GM19043 (cell line): ENCODE measurements at regions not wholly inside any gene's neighbourhood (a gene's known extent, or its start where the extent isn't known, plus 50 kb on each side); places are given as distances from the start of the nearest gene placed in this dataset.

Experiments used
- ATAC-seq: cut with Tn5 transposase; IDR thresholded peaks from one replicate; pipeline ENCODE4 v1.9.1; 2021; ENCODE audit warnings: low read depth; ENCODE audit not compliant: unreplicated experiment

DNA sequence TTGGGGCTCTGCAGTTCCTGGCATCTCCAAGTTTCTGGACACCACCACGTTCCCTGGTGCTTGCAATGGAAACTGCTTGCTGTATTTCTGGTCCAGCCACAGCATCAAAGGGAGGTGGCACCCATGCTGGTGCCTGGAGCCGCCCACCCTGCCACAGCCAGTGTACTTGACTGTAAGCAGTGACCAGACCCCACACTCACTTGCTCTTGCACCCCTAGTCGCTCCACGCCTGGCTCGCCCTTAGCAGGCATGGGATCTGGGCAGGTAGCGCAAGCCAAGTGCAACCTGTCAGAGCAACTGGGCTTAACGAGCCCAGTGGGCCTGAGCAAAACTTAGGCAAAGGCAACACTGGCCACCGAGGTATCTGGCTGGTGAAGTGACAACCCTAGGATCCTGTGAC, 648.2 kb upstream of the PCDH9 start:
- no peak for ATAC-seq

- no peak for ATAC-seq
These were observed 646.9 kb upstream of the PCDH9 start for GRCh38 chr13:67877031-67877430.

GRCh38 chr13:67867206-67867605, 637.1 kb upstream of the PCDH9 start:
- ATAC-seq = no peak

DNA sequence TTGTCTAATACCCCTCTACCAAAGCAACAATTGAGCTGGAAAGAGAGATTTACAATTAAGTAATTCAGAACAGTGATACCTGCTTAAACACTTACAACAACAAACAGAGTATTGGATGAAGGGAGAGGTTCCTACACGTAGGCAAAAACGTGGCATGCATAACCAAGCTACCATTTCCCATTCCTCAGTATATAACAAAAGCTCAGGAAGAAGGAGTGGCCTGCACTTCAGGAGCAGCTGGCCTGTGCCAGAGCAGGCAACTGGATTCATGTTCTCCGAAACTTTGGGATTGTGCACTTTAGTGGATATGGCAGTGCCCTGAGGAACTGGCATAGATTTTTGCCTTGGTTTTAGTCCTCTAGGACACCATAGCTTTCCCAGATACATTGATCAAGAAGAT, 630.2 kb upstream of the PCDH9 start:
- no peak for ATAC-seq

- ATAC-seq = no peak
These were observed 629.8 kb upstream of the PCDH9 start for GRCh38 chr13:67859904-67860303.

DNA sequence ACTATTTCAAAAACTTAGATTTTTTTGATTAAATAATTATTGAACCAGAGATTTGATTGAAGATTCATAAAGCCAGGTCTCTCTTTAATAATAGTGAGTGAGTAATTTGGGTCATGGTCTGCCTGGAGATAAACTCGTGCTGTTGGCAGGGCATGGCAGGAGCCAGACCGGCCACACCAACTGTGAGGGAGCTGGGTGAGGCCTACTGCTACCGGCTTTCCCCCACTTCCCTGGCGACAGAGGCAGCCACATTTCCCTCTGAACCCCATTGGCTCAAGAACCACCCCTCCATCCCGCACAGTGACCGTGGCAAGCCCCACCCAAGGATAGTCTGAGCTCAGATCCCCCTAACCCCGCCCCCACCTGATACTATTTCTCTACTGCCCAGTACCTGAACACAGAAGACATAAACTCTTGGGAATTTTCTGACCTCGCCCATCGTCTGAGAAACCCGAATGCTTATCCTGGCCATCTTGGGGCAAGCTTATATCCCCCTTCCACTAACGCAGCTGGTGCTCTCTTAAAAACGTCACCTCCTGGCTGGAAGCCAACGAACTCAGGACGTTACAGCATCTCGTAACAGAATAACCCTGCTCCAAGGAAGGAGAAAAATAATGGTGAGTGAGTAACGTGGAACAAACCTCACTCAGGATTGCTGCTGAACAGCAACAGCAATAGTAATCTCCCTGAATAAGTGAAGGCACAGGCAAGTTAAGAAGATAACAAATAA, 627.6 kb upstream of the PCDH9 start:
- no peak for ATAC-seq

GRCh38 chr13:67856955-67857354, 626.8 kb upstream of the PCDH9 start:
- no peak for ATAC-seq

GRCh38 chr13:67855741-67856238, 625.7 kb upstream of the PCDH9 start:
- ATAC-seq = no peak

DNA sequence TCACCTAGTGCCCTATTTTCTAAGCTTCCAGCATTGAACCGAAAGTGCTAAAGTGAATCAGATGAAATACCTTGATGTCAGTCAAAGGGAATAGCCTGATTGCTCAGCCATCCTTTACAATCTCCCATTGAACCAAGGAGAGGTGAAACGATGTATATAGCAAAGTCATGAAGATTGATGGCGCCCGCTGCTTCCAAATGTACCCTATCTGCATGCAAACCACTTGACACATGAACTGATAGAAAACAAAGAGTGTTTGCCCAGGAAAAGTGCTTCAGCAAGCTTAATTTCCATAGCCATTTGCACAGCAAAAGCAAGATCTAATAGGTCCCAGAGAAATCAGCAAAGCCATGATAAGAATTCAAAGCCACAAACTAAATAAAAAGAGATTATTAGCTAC, 624.9 kb upstream of the PCDH9 start:
- ATAC-seq = no peak

DNA sequence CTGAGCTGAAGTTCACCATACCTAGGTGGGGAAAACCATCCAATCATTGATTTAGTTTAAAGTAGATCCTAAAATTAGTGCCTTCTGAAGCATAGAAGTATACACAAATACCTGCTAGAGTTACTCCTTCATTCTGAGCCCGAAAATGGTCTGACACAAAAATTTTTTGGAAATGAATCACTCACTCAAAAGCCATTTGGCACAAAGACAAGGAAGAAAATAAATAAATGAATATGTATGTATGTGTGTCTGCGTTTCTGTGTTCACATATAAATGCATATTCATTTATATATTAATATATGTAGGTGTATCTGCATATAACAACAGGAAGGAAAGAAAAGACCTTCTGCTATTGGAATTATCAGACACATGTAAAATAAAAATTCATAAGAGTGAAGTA, 614.4 kb upstream of the PCDH9 start:
- ATAC-seq = no peak

DNA sequence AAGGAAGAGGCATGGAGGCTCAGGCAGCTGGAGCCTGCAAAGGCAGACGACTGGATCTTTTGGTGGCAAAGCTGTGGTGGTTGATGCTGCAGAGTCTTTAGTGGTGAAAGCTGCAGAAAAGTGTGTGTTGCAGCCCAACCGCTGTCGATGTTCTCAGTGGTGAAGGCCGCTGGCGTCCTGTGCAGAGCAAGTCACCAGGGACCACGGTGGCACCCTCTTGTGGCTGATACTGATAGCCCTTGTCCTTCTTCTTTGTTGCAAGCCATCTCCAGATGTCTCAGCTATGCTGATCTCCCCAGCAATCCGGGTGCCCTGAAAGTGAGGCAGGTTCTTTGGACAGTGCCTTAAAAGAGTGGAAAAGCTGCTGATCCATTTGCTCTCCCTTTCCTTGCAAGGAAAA, 610.9 kb upstream of the PCDH9 start:
- ATAC-seq = no peak

GRCh38 chr13:67833564-67833963, 603.4 kb upstream of the PCDH9 start:
- ATAC-seq = no peak

DNA sequence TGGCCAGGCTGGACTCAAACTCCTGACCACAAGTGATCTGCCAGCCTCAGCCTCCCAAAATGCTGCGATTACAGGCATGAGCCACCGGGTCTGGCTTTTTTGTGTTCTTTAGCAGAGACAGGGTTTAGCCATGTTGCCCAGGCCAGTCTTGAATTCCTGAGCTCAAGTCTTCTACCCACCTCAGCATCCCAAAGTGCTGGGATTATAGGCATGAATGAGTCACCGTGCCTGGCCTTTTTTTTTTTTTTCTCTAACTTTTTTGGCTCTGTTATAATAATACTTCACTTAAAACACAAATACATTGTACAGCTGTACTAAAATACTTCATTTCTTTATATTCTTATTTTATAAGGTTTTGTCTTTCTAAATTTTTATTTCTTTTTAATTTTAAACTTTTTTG, 599.5 kb upstream of the PCDH9 start:
- ATAC-seq = no peak

DNA sequence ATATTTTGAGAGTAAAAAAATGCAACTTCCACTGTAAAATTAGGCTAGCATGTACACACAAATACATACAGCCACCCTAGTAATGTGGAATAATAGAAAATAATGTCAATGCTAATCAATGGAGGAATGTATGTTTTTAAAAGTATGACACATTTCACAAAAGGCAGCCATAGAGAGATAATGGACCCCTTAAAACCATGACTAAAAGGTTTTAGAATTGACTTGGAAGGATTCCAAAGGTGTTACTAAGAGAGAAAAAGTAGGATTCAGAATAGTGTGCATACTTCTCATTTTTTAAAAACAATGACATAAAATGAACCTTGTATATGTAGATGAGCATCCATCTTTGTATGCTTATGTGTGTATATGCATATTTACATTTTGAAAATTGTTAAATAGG, 597.9 kb upstream of the PCDH9 start:
- ATAC-seq = no peak

DNA sequence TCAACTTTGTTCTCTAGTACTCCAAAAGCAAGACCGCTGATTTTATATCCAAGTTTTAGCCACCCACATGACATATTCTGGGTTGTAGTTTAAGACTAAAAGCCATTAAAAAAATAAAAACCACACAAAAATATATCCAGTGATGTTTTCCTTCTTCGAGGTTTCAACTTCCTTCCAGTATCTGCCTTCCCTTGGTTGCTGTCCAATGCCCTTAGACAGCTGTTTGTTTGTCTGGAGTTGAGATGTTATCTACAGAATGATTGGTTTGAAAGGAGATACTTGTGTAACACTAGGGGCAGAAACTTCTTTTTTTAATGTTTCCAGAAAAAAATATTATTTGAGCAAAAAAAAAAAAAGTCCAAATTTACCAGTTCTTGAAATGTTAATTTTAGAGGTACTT, 591.5 kb upstream of the PCDH9 start:
- ATAC-seq = no peak

- no peak for ATAC-seq
These were observed 576.7 kb upstream of the PCDH9 start for GRCh38 chr13:67806796-67807195.

DNA sequence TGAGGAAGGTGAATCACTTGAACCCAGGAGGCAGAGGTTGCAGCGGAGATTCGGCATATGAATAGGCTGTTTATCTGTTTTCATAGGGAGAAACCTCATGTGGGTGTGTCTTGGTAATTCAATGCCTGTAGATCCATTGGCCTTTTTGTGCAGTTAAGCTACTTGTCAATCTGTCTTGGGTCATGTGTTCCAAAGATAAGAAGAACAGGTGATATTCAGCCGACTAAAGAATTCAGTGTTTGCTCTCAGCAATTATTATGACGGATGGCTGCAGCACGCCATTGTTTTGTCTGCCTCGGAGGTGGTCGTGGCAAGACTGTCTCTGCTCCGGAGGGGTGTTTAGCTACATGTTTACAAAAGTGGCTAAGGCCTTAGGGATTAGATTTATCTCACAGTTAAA, 573.0 kb upstream of the PCDH9 start:
- no peak for ATAC-seq

DNA sequence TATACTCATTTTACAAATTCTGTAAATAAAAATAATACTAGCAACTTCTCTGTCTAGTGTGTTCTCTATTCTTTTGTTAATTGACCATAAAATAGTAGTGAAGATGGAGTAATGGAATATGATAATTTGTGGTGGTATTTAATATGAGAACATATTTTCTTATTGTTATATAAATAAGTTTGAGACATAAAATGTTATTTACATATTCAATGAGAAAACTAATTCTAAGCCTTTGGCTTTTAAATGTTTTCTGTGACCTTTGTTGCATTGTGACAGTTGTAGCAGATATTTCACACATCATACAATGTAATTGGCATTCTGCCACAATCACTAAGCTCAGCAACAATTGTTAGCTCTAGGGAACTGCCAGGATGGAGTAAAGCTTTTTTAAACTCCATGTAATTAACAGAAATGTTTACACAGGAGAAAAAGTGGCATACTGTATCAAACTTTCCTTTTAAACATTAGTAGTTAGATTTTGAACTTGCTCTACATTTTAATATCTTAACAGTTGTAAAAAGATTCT, 562.1 kb upstream of the PCDH9 start:
- no peak for ATAC-seq

- no peak for ATAC-seq
These were observed 560.9 kb upstream of the PCDH9 start for GRCh38 chr13:67791047-67791446.

GRCh38 chr13:67776151-67776550, 546.0 kb upstream of the PCDH9 start:
- no peak for ATAC-seq

- ATAC-seq = no peak
These were observed 545.2 kb upstream of the PCDH9 start for GRCh38 chr13:67775359-67775758.

GRCh38 chr13:67772807-67773453, 542.8 kb upstream of the PCDH9 start:
- no peak for ATAC-seq
